NT2/D1 (cell line): ENCODE measurements at regions not wholly inside any gene's neighbourhood (a gene's known extent, or its start where the extent isn't known, plus 50 kb on each side); places are given as distances from the start of the nearest gene placed in this dataset.

Experiments
- YY1 ChIP-seq: IDR thresholded peaks from 2 replicates; pipeline ENCODE4 v1.6.1; 2011; ENCODE audit not compliant: insufficient read length, insufficient read depth
- ZNF274 ChIP-seq: IDR thresholded peaks from 2 replicates; pipeline ENCODE4 v1.6.1; 2011; ENCODE audit warnings: mild to moderate bottlenecking, low read depth, low read length

- TF ChIP-seq YY1 (no peak), ZNF274 (no peak)
These were observed 116.4 kb upstream of the CRHR1 start for GRCh38 chr17:45667591-45668171.
